H1 (cell line): ENCODE measurements at regions not wholly inside any gene's neighbourhood (a gene's known extent, or its start where the extent isn't known, plus 50 kb on each side); places are given as distances from the start of the nearest gene placed in this dataset.

Source experiments
- CTCF ChIA-PET: fragments of 300-600 bp; sonication (Branson Sonifier 250); formaldehyde crosslinking; loops from one replicate; lab custom pipeline; 2021; ENCODE audit not compliant: partially characterized antibody; lab: Charles Lee
- POLR2A ChIA-PET: fragments of 300-600 bp; sonication (Branson Sonifier 250); formaldehyde crosslinking; loops from one replicate; lab custom pipeline; 2021; ENCODE audit warnings: inconsistent platforms; ENCODE audit not compliant: partially characterized antibody; lab: Charles Lee
- DNase-seq, 2 experiments: peaks; one replicate each; pipeline versions ENCODE4 v3.0.0 to v3.0.0-alpha.2; 2010 to 2022; ENCODE audit warnings: low spot score in 2 of 2, low read depth in 1 of 2, mixed read lengths in 1 of 2
- FAIRE-seq: peaks from 2 replicates; lab custom pipeline; 2011; peaks lifted over from hg19 to GRCh38; lab: Jason Lieb, UNC
- H2AFZ ChIP-seq: 2 replicates; pipeline ENCODE4 v1.8.1; 2012; ENCODE audit warnings: low read length, inconsistent platforms
- H2AK5ac ChIP-seq: 2 replicates; pipeline ENCODE4 v1.6.1; 2013; ENCODE audit warnings: low read depth, low read length
- H2BK120ac ChIP-seq: replicated peaks from 2 replicates; pipeline ENCODE3; 2013; ENCODE audit warnings: low read depth, low read length, inconsistent platforms
- H2BK12ac ChIP-seq: 2 replicates; pipeline ENCODE4 v1.6.1; 2013; ENCODE audit warnings: low read depth, low read length
- H2BK15ac ChIP-seq: 2 replicates; pipeline ENCODE4 v1.6.1; 2013; ENCODE audit warnings: low read length
- H2BK20ac ChIP-seq: 2 replicates; pipeline ENCODE4 v1.6.1; 2013; ENCODE audit warnings: low read length
- H2BK5ac ChIP-seq: 2 replicates; pipeline ENCODE4 v1.6.1; 2013; ENCODE audit warnings: low read depth, low read length
- H3K14ac ChIP-seq: 2 replicates; pipeline ENCODE4 v1.6.1; 2013; ENCODE audit warnings: inconsistent platforms; ENCODE audit not compliant: insufficient read length
- H3K18ac ChIP-seq: 2 replicates; pipeline ENCODE4 v1.6.1; 2013; ENCODE audit warnings: low read length; ENCODE audit errors: extremely low read depth
- H3K23ac ChIP-seq: 2 replicates; pipeline ENCODE4 v1.6.1; 2013; ENCODE audit warnings: inconsistent platforms; ENCODE audit not compliant: insufficient read length
- H3K23me2 ChIP-seq: 2 replicates; pipeline ENCODE4 v1.6.1; 2013; ENCODE audit warnings: low read depth, low read length
- H3K27ac ChIP-seq: 2 replicates; pipeline ENCODE4 v1.6.1; 2011; ENCODE audit warnings: low read depth, low read length, inconsistent platforms
- H3K27me3 ChIP-seq, 4 experiments: replicated peaks in 1 of 4; 1 replicate in 1 of 4; 2 replicates in 3 of 4; pipeline versions ENCODE4 v1.6.1 to v1.8.1; 2011 to 2013; ENCODE audit warnings: low read length in 3 of 4, mild to moderate bottlenecking in 3 of 4, inconsistent platforms in 2 of 4, mixed read lengths in 2 of 4, moderate library complexity in 1 of 4; ENCODE audit not compliant: control insufficient read depth in 3 of 4, insufficient read depth in 3 of 4; ENCODE audit errors: extremely low read depth in 1 of 4
- H3K36me3 ChIP-seq, 4 experiments: 2 replicates each; pipeline versions ENCODE4 v1.6.1 to v1.8.1; 2011 to 2013; ENCODE audit warnings: mild to moderate bottlenecking in 4 of 4, low read length in 3 of 4, moderate library complexity in 2 of 4, control low read depth in 1 of 4, inconsistent platforms in 1 of 4; ENCODE audit not compliant: insufficient read depth in 4 of 4, control insufficient read depth in 2 of 4
- H3K4ac ChIP-seq: replicated peaks from 2 replicates; pipeline ENCODE3; 2013; ENCODE audit warnings: low read length, low read depth, mixed read lengths, inconsistent platforms; ENCODE audit not compliant: insufficient read length
- H3K4me1 ChIP-seq, 4 experiments: replicated peaks in 1 of 4; 1 replicate in 1 of 4; 2 replicates in 3 of 4; pipeline versions ENCODE4 v1.6.1 to v1.8.1; 2011 to 2013; ENCODE audit warnings: low read length in 3 of 4, inconsistent platforms in 2 of 4, mixed read lengths in 1 of 4; ENCODE audit not compliant: insufficient read depth in 4 of 4, control insufficient read depth in 3 of 4
- H3K4me2 ChIP-seq, 2 experiments: 2 replicates each; pipeline versions ENCODE4 v1.6.1 to v1.8.1; 2011 to 2013; ENCODE audit warnings: low read depth in 2 of 2, low read length in 2 of 2, control low read depth in 1 of 2, inconsistent platforms in 1 of 2, mild to moderate bottlenecking in 1 of 2; ENCODE audit not compliant: insufficient read depth in 1 of 2
- H3K4me3 ChIP-seq, 4 experiments: fragments of 200-600, 300-600 bp in 1 of 4; sonication (generic), shearing (Covaris generic), sonication (Bioruptor Twin) in 1 of 4; 2 replicates each; pipeline versions ENCODE4 v1.5.1 to v1.8.1; 2011 to 2016; ENCODE audit warnings: low read length in 4 of 4, low read depth in 3 of 4, control low read depth in 2 of 4, inconsistent platforms in 2 of 4, mild to moderate bottlenecking in 2 of 4, mixed read lengths in 1 of 4, moderate library complexity in 1 of 4; ENCODE audit not compliant: insufficient read depth in 2 of 4; ENCODE audit errors: extremely low read depth in 1 of 4
- H3K56ac ChIP-seq: replicated peaks from 2 replicates; pipeline ENCODE3; 2013; ENCODE audit warnings: low read depth, mild to moderate bottlenecking, mixed read lengths, low read length, inconsistent platforms; ENCODE audit not compliant: insufficient read length
- H3K79me1 ChIP-seq: 2 replicates; pipeline ENCODE4 v1.6.1; 2013; ENCODE audit warnings: low read depth, low read length, control low read depth
- H3K79me2 ChIP-seq, 2 experiments: 2 replicates each; pipeline versions ENCODE4 v1.6.1 to v1.8.1; 2012 to 2013; ENCODE audit warnings: low read length in 2 of 2, mild to moderate bottlenecking in 2 of 2, inconsistent platforms in 1 of 2; ENCODE audit not compliant: insufficient read depth in 2 of 2, control insufficient read depth in 1 of 2
- H3K9ac ChIP-seq, 4 experiments: replicated peaks in 1 of 4; 1 replicate in 1 of 4; 2 replicates in 3 of 4; pipeline versions ENCODE4 v1.6.1 to v1.8.1; 2011 to 2013; ENCODE audit warnings: low read depth in 3 of 4, low read length in 3 of 4, control low read depth in 2 of 4, mild to moderate bottlenecking in 2 of 4, moderate library complexity in 2 of 4, inconsistent platforms in 1 of 4; ENCODE audit errors: extremely low read depth in 1 of 4
- H3K9me3 ChIP-seq, 2 experiments: 2 replicates each; pipeline versions ENCODE4 v1.6.1 to v1.8.1; 2012 to 2013; ENCODE audit warnings: mild to moderate bottlenecking in 2 of 2, moderate library complexity in 2 of 2, control low read depth in 1 of 2, inconsistent platforms in 1 of 2, low read depth in 1 of 2, low read length in 1 of 2, mixed read lengths in 1 of 2; ENCODE audit not compliant: insufficient read depth in 2 of 2
- H4K20me1 ChIP-seq, 2 experiments: replicated peaks in 1 of 2; 2 replicates each; pipeline versions ENCODE3 to v1.8.1; 2011 to 2013; ENCODE audit warnings: inconsistent platforms in 2 of 2, low read length in 2 of 2, mild to moderate bottlenecking in 1 of 2; ENCODE audit not compliant: insufficient read depth in 2 of 2, control insufficient read depth in 1 of 2
- H4K5ac ChIP-seq: 2 replicates; pipeline ENCODE4 v1.6.1; 2013; ENCODE audit warnings: low read length, low read depth, mixed read lengths, inconsistent platforms; ENCODE audit not compliant: insufficient read length
- H4K8ac ChIP-seq: 2 replicates; pipeline ENCODE4 v1.8.0; 2013; ENCODE audit warnings: mild to moderate bottlenecking, moderate library complexity, low read length, inconsistent platforms; ENCODE audit not compliant: insufficient read depth; ENCODE audit errors: extremely low read depth
- H4K91ac ChIP-seq: replicated peaks from 2 replicates; pipeline ENCODE3; 2013; ENCODE audit warnings: low read length, mixed read lengths, inconsistent platforms; ENCODE audit not compliant: insufficient read length
- EZH2 ChIP-seq: fragments of 200-600 bp; sonication (generic); IDR thresholded peaks from 2 replicates; pipeline ENCODE4 v1.7.1; 2012; ENCODE audit warnings: low read depth, mild to moderate bottlenecking, moderate library complexity, low read length, inconsistent platforms; ENCODE audit not compliant: severe bottlenecking
- RXRA ChIP-seq: IDR thresholded peaks from 2 replicates; pipeline ENCODE4 v1.6.1; 2011; ENCODE audit warnings: low read depth, mild to moderate bottlenecking, low read length, moderate library complexity; ENCODE audit not compliant: insufficient read depth
- SIN3A ChIP-seq, 2 experiments: IDR thresholded peaks in 1 of 2; conservative IDR thresholded peaks in 1 of 2; 2 replicates each; pipeline ENCODE4 v1.6.1; 2011 to 2012; ENCODE audit warnings: low read length in 2 of 2, improper control_type of control experiment in 1 of 2, low read depth in 1 of 2, mild to moderate bottlenecking in 1 of 2
- WGBS, 2 experiments: shearing (Covaris generic) in 1 of 2; methylation state at CpG; one replicate each; pipeline versions ENCODE4 v1.1.6 to v1.1.7; 2013 to 2015; ENCODE audit warnings: low lambda C conversion rate in 2 of 2, mixed read lengths in 2 of 2, inconsistent platforms in 1 of 2, low coverage in 1 of 2, missing lambda C conversion rate in 1 of 2; ENCODE audit not compliant: insufficient replicate concordance in 2 of 2, insufficient coverage in 1 of 2, insufficient read length in 1 of 2; ENCODE audit errors: extremely low coverage in 1 of 2, missing lambda C conversion rate in 1 of 2; 5-methylcytosine and 5-hydroxymethylcytosine counted together
- TF ChIP-seq, protein P1 (sequence below): IDR thresholded peaks from 2 replicates; pipeline ENCODE4 v1.6.1; 2012; ENCODE audit warnings: low read length, inconsistent platforms

GRCh38 chr6:165013701-165014100 is 295.7 kb downstream of the C6orf118 start:
- ChIA-PET CTCF (no interaction called here), POLR2A (no interaction called here)
- Histone ChIP-seq H3K23me2 (peaks cover 3% of the 10 kb centered on the region; the same call in 1 of the 2 replicates), H4K20me1 (no peaks in the 10 kb centered on the region), H2AK5ac (no peak overlapping the region), H2BK120ac (no peak overlapping the region), H2BK20ac (no peak overlapping the region), H3K4me2 (no peak overlapping the region), H3K56ac (no peak overlapping the region), H4K5ac (no peak overlapping the region), H3K27ac (no peak overlapping the region), H3K9ac (no peak overlapping the region), H3K79me1 (no peaks in the 10 kb centered on the region), H4K91ac (no peak overlapping the region), H3K36me3 (no peaks in the 10 kb centered on the region), H4K8ac (no peak overlapping the region), H3K4ac (no peak overlapping the region), H3K27me3 (no peaks in the 10 kb centered on the region), H2BK5ac (no peak overlapping the region), H2AFZ (no peak overlapping the region), H3K4me1 (peaks cover 0 to 3% (median 0%) of the 10 kb centered on the region in 4 experiments; a peak in 1 of 7 replicates), H3K79me2 (no peaks in the 10 kb centered on the region), H2BK12ac (no peak overlapping the region), H3K18ac (no peak overlapping the region), H3K23ac (no peak overlapping the region), H3K14ac (no peak overlapping the region), H3K9me3 (no peaks in the 10 kb centered on the region), H3K4me3 (no peak overlapping the region), H2BK15ac (no peak overlapping the region)
- 91% methylated on average over 3 of the region's 3 CpGs; no CpG with 5 or more reads in 1 of the 2 experiments for WGBS, 2 experiments
- no peak for FAIRE-seq
- TF ChIP-seq EZH2 (no peak), SIN3A (conservative IDR thresholded peaks at IDR 0.05 in 1 of 2, IDR thresholded peaks at IDR 0.05 in 1 of 2; ENCODE audit: low read depth in 1 of 2, low read length in 2 of 2) (no peak), RXRA (no peak)
- TF ChIP-seq, protein P1, sequence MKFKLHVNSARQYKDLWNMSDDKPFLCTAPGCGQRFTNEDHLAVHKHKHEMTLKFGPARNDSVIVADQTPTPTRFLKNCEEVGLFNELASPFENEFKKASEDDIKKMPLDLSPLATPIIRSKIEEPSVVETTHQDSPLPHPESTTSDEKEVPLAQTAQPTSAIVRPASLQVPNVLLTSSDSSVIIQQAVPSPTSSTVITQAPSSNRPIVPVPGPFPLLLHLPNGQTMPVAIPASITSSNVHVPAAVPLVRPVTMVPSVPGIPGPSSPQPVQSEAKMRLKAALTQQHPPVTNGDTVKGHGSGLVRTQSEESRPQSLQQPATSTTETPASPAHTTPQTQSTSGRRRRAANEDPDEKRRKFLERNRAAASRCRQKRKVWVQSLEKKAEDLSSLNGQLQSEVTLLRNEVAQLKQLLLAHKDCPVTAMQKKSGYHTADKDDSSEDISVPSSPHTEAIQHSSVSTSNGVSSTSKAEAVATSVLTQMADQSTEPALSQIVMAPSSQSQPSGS = no peak
- no peak for DNase-seq
